ENCODE measurements at regions not wholly inside any gene's neighbourhood (a gene's known extent, or its start where the extent isn't known, plus 50 kb on each side); places are given as distances from the start of the nearest gene placed in this dataset. TPM values are rescaled to one million over a fixed set of nuclear protein-coding genes. Genes with fewer than 3 reads are reported as not detected.

Small RNA genes lying in the stretch of these regions (small RNA-seq; reads per million reads assigned to genes)
- not detected for gene RPL37P3 (ENCODE audit: insufficient read depth, insufficient read length, low read depth, low replicate concordance)

Data from endothelial cell of umbilical vein (primary cell).